HepG2 (cell line): ENCODE measurements at regions not wholly inside any gene's neighbourhood (a gene's known extent, or its start where the extent isn't known, plus 50 kb on each side); places are given as distances from the start of the nearest gene placed in this dataset.

Experiments
- AKNA ChIP-seq: sonication (generic); formaldehyde crosslinking; IDR thresholded peaks from 2 replicates; pipeline ENCODE4 v1.4.0; 2020; ENCODE audit warnings: missing genetic modification reagents, borderline replicate concordance
- BHLHE40 ChIP-seq: IDR thresholded peaks from 2 replicates; pipeline ENCODE4 v1.6.1; 2011; ENCODE audit warnings: low read length, improper control_type of control experiment
- CCAR2 ChIP-seq: fragments of 200-400 bp; formaldehyde crosslinking; optimal IDR thresholded peaks from 2 replicates; pipeline ENCODE3; 2018; ENCODE audit warnings: low read depth, mild to moderate bottlenecking, low read length, moderate library complexity
- DBP ChIP-seq: sonication (generic); formaldehyde crosslinking; IDR thresholded peaks from 2 replicates; pipeline ENCODE4 v1.4.0; 2020; ENCODE audit warnings: missing genetic modification reagents; ENCODE audit errors: not compliant biosample characterization
- DDIT3 ChIP-seq: sonication (generic); formaldehyde crosslinking; IDR thresholded peaks from 2 replicates; pipeline ENCODE4 v1.4.0; 2020; ENCODE audit warnings: mild to moderate bottlenecking, missing genetic modification reagents
- GTF3A ChIP-seq: sonication (generic); formaldehyde crosslinking; conservative IDR thresholded peaks from 2 replicates; pipeline ENCODE4 v1.4.0; 2020; ENCODE audit warnings: mild to moderate bottlenecking, missing genetic modification reagents
- MED8 ChIP-seq: sonication (generic); formaldehyde crosslinking; IDR thresholded peaks from 2 replicates; pipeline ENCODE4 v1.8.1; 2023; ENCODE audit warnings: mild to moderate bottlenecking, missing genetic modification reagents; ENCODE audit not compliant: insufficient replicate concordance
- REXO4 ChIP-seq: sonication (generic); formaldehyde crosslinking; IDR thresholded peaks from 2 replicates; pipeline ENCODE4 v1.8.0; 2022; ENCODE audit warnings: missing genetic modification reagents, mild to moderate bottlenecking, borderline replicate concordance
- RFX5 ChIP-seq: IDR thresholded peaks from 2 replicates; pipeline ENCODE4 v1.6.1; 2011; ENCODE audit warnings: low read depth, low read length, improper control_type of control experiment
- SP4 ChIP-seq: sonication (generic); formaldehyde crosslinking; IDR thresholded peaks from 2 replicates; pipeline ENCODE4 v1.8.1; 2023; ENCODE audit warnings: mild to moderate bottlenecking, missing genetic modification reagents
- SP5 ChIP-seq: IDR thresholded peaks from 2 replicates; pipeline ENCODE4 v1.6.1; 2016; ENCODE audit warnings: low read depth, borderline replicate concordance
- TBX2 ChIP-seq: sonication (generic); formaldehyde crosslinking; IDR thresholded peaks from 2 replicates; pipeline ENCODE4 v1.5.0; 2020; ENCODE audit warnings: missing genetic modification reagents, mild to moderate bottlenecking, borderline replicate concordance
- U2AF1 ChIP-seq: fragments of 200-400 bp; formaldehyde crosslinking; optimal IDR thresholded peaks from 2 replicates; pipeline ENCODE3; 2017; ENCODE audit warnings: mild to moderate bottlenecking, low read depth, low read length
- ZBTB10 ChIP-seq: sonication (generic); formaldehyde crosslinking; IDR thresholded peaks from 2 replicates; pipeline ENCODE4 v1.4.0; 2020; ENCODE audit warnings: missing genetic modification reagents, borderline replicate concordance
- ZBTB46 ChIP-seq: sonication (generic); formaldehyde crosslinking; IDR thresholded peaks from 2 replicates; pipeline ENCODE4 v1.4.0; 2020; ENCODE audit warnings: mild to moderate bottlenecking, missing genetic modification reagents, borderline replicate concordance
- ZEB1 ChIP-seq: IDR thresholded peaks from 2 replicates; pipeline ENCODE4 v1.6.1; 2012; ENCODE audit warnings: mild to moderate bottlenecking, low read depth, inconsistent platforms; ENCODE audit not compliant: insufficient replicate concordance
- ZNF205 ChIP-seq: IDR thresholded peaks from 2 replicates; pipeline ENCODE4 v1.6.1; 2018; ENCODE audit warnings: missing biosample characterization, missing genetic modification reagents
- ZNF260 ChIP-seq: sonication (generic); formaldehyde crosslinking; IDR thresholded peaks from 2 replicates; pipeline ENCODE4 v1.4.0; 2020; ENCODE audit warnings: missing genetic modification reagents, low read depth, mild to moderate bottlenecking, borderline replicate concordance
- ZNF446 ChIP-seq: sonication (generic); formaldehyde crosslinking; IDR thresholded peaks from 2 replicates; pipeline ENCODE4 v1.5.0; 2020; ENCODE audit warnings: mild to moderate bottlenecking, missing genetic modification reagents

GRCh38 chr1:212228591-212229119 is 56.6 kb upstream of the PPP2R5A start (continued):
- TF ChIP-seq DBP (CRISPR knock-in tag) (no peak), GTF3A (CRISPR knock-in tag) (no peak), ZEB1 (peak; percentile 71), TBX2 (CRISPR knock-in tag) (peak; percentile 77), SP5 (CRISPR knock-in tag) (peak; percentile 95), ZNF205 (no peak), MED8 (no peak), RFX5 (no peak), ZNF446 (CRISPR knock-in tag) (no peak), ZBTB10 (CRISPR knock-in tag) (no peak), AKNA (CRISPR knock-in tag) (no peak; the same call in 1 of the 2 replicates), ZBTB46 (no peak), DDIT3 (CRISPR knock-in tag) (no peak), ZNF260 (CRISPR knock-in tag) (no peak), REXO4 (CRISPR knock-in tag) (no peak), BHLHE40 (no peak), U2AF1 (no peak), CCAR2 (no peak), SP4 (CRISPR knock-in tag) (no peak)
